ENCODE measurements at regions not wholly inside any gene's neighbourhood (a gene's known extent, or its start where the extent isn't known, plus 50 kb on each side); places are given as distances from the start of the nearest gene placed in this dataset.

GRCh38 chr11:131198161-131199014 is 172.0 kb upstream of the NTM start:
- no peak for TF ChIP-seq POLR2A (IDR thresholded peaks at IDR 0.05)
- no peak for TF ChIP-seq CTCF (IDR thresholded peaks at IDR 0.05)
- no peak for TF ChIP-seq POLR2AphosphoS5 (IDR thresholded peaks at IDR 0.05)
